NCI-H1436 treated with DMSO at 0.1 percent for 48 hours (cell line): ENCODE measurements at regions not wholly inside any gene's neighbourhood (a gene's known extent, or its start where the extent isn't known, plus 50 kb on each side); places are given as distances from the start of the nearest gene placed in this dataset.
"Not testable (repeated sequence)": the region's sequence is repeated elsewhere in the genome, so short reads cannot be mapped to it uniquely, and the experiment has no call there.

Experiments
- DNase-seq: peaks from one replicate; lab custom pipeline; 2025; lab: John Stamatoyannopoulos, UW

- DNase-seq = no peak
These were observed 189.3 kb upstream of the G2E3 start for GRCh38 chr14:30369502-30370180.

GRCh38 chr14:30373053-30373452 is 185.9 kb upstream of the G2E3 start:
- DNase-seq = no peak

- DNase-seq = no peak
These were observed 185.4 kb upstream of the G2E3 start for GRCh38 chr14:30373526-30373925.

GRCh38 chr14:30375296-30375892 is 183.6 kb upstream of the G2E3 start:
- peak; percentile 40 for DNase-seq

GRCh38 chr14:30381861-30382480 is 177.0 kb upstream of the G2E3 start:
- no peak for DNase-seq

GRCh38 chr14:30385925-30386324 is 173.0 kb upstream of the G2E3 start:
- peak; percentile 41 for DNase-seq

- DNase-seq = no peak
These were observed 171.1 kb upstream of the G2E3 start for GRCh38 chr14:30387871-30388270.

GRCh38 chr14:30389134-30389876 is 169.7 kb upstream of the G2E3 start:
- DNase-seq = no peak

GRCh38 chr14:30389877-30390385 is 169.0 kb upstream of the G2E3 start:
- no peak for DNase-seq

GRCh38 chr14:30395065-30395464 is 163.9 kb upstream of the G2E3 start:
- no peak for DNase-seq

- DNase-seq = no peak
These were observed 156.1 kb upstream of the G2E3 start for GRCh38 chr14:30402846-30403245.

- DNase-seq = no peak
These were observed 155.2 kb upstream of the G2E3 start for GRCh38 chr14:30403791-30404190.

GRCh38 chr14:30409508-30410015 is 149.4 kb upstream of the G2E3 start:
- not testable (repeated sequence) for DNase-seq

GRCh38 chr14:30410986-30411385 is 148.0 kb upstream of the G2E3 start:
- no peak for DNase-seq

- not testable (repeated sequence) for DNase-seq
These were observed 145.8 kb upstream of the G2E3 start for GRCh38 chr14:30413184-30413583.

GRCh38 chr14:30417121-30417520 is 141.8 kb upstream of the G2E3 start:
- DNase-seq = no peak

GRCh38 chr14:30417999-30418398 is 141.0 kb upstream of the G2E3 start:
- DNase-seq = no peak

GRCh38 chr14:30419037-30419436 is 139.9 kb upstream of the G2E3 start:
- no peak for DNase-seq

- DNase-seq = no peak
These were observed 138.4 kb upstream of the G2E3 start for GRCh38 chr14:30420515-30420914.

GRCh38 chr14:30426463-30426862 is 132.5 kb upstream of the G2E3 start:
- no peak for DNase-seq

- DNase-seq = no peak
These were observed 131.6 kb upstream of the G2E3 start for GRCh38 chr14:30427401-30427800.

GRCh38 chr14:30427846-30428245 is 131.1 kb upstream of the G2E3 start:
- no peak for DNase-seq
